ENCODE measurements at regions not wholly inside any gene's neighbourhood (a gene's known extent, or its start where the extent isn't known, plus 50 kb on each side); places are given as distances from the start of the nearest gene placed in this dataset.

DNA sequence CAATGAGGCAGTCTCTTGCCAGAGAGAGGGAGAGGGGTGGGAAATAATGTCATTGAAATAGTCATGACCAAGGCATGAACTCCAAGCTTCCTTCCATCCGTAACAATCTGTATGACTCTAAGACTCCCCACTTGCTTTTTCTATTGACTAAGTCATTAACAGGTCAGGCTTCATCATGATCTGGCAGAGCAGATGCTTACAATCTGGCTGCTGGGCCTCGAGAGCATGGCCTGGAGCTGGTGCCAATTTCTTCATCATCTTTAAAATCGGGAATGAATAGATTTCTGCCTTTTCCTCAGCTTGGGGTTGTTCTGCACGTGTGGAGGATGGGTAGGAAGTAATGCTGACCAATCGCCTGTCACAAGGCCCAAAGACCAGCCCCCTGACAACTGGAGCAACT is 280.6 kb upstream of the CLNK start:
- Histone ChIP-seq H3K27me3 (ENCODE audit: control insufficient read depth in 4 of 4, insufficient read depth in 4 of 4, low read length in 3 of 4) (no peaks in the 10 kb centered on the region), H3K36me3 (ENCODE audit: control insufficient read depth in 4 of 4, insufficient read depth in 3 of 4, low read depth in 1 of 4, low read length in 3 of 4) (no peaks in the 10 kb centered on the region), H3K9ac (ENCODE audit: low read depth in 1 of 2, low read length in 2 of 2) (no peak overlapping the region), H3K4me1 (ENCODE audit: control insufficient read depth in 4 of 4, insufficient read depth in 4 of 4, low read length in 3 of 4) (no peaks in the 10 kb centered on the region), H3K4me3 (ENCODE audit: low read depth in 1 of 3, low read length in 3 of 3) (no peak overlapping the region), H3K27ac (ENCODE audit: low read depth in 1 of 2, low read length in 2 of 2) (no peak overlapping the region), H3K9me3 (ENCODE audit: control insufficient read depth in 4 of 4, low read length in 3 of 4) (no peaks in the 10 kb centered on the region)
- 63% methylated on average over 5 of the region's 5 CpGs for WGBS
- TF ChIP-seq FOXA1 (IDR thresholded peaks at IDR 0.05) = no peak
- no peak for TF ChIP-seq TAF1 (conservative IDR thresholded peaks at IDR 0.05)
- DNase-seq (ENCODE audit: low spot score) = no peak

DNA sequence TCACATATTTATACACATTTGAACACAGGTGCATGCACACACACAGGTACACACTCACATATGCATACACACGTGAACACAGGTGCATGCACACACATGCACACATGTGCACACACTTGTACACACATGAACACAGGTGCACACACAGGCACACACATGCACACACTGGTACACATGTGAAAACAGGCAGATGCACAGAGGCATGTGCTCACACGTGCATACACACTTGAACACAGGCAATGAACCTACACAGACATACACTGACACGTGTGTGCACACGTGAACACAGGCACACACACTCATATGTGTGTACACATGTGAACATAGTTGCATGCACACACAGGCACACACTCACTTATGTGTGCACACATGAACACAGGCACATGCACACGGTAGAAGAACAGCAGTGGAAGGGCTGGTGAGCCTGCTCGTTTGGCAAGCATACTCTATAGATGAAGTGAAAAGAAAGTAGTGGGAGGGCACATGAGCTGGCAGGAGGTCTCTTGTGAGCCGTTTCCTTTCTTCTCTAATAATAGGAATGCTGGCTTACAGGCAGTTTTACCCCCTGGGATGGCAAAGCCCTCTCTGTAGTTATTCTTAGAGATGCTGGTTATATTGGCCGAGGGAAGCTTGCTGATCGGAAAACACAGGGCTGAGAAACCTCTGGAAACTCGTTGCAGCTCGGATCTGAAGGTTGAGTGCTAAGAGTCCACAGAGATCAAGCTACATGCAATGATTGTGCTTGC is 279.6 kb upstream of the CLNK start:
- Histone ChIP-seq H3K27me3 (ENCODE audit: control insufficient read depth in 4 of 4, insufficient read depth in 4 of 4, low read length in 3 of 4) (no peaks in the 10 kb centered on the region), H3K4me3 (ENCODE audit: low read depth in 1 of 3, low read length in 3 of 3) (no peak overlapping the region), H3K27ac (ENCODE audit: low read depth in 1 of 2, low read length in 2 of 2) (no peak overlapping the region), H3K9me3 (ENCODE audit: control insufficient read depth in 4 of 4, low read length in 3 of 4) (no peaks in the 10 kb centered on the region), H3K9ac (ENCODE audit: low read depth in 1 of 2, low read length in 2 of 2) (no peak overlapping the region), H3K4me1 (ENCODE audit: control insufficient read depth in 4 of 4, insufficient read depth in 4 of 4, low read length in 3 of 4) (no peaks in the 10 kb centered on the region), H3K36me3 (ENCODE audit: control insufficient read depth in 4 of 4, insufficient read depth in 3 of 4, low read depth in 1 of 4, low read length in 3 of 4) (no peaks in the 10 kb centered on the region)
- DNase-seq (ENCODE audit: low spot score) = no peak
- TF ChIP-seq RAD21 (IDR thresholded peaks at IDR 0.05) = no peak
- TF ChIP-seq JUND (IDR thresholded peaks at IDR 0.05) = no peak
- no peak for TF ChIP-seq NR2F2 (IDR thresholded peaks at IDR 0.05)
- no peak for TF ChIP-seq GABPA (IDR thresholded peaks at IDR 0.05 in 1 of 2, conservative IDR thresholded peaks at IDR 0.05 in 1 of 2)
- no peak for TF ChIP-seq HNF4G (IDR thresholded peaks at IDR 0.05)
- TF ChIP-seq, protein P1, sequence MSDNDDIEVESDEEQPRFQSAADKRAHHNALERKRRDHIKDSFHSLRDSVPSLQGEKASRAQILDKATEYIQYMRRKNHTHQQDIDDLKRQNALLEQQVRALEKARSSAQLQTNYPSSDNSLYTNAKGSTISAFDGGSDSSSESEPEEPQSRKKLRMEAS (IDR thresholded peaks at IDR 0.05) = no peak
- TF ChIP-seq, protein P2, sequence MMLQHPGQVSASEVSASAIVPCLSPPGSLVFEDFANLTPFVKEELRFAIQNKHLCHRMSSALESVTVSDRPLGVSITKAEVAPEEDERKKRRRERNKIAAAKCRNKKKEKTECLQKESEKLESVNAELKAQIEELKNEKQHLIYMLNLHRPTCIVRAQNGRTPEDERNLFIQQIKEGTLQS (IDR thresholded peaks at IDR 0.05) = no peak
- no peak for TF ChIP-seq RXRA (IDR thresholded peaks at IDR 0.05)
- no peak for TF ChIP-seq TAF1 (conservative IDR thresholded peaks at IDR 0.05)
- TF ChIP-seq, protein P3, sequence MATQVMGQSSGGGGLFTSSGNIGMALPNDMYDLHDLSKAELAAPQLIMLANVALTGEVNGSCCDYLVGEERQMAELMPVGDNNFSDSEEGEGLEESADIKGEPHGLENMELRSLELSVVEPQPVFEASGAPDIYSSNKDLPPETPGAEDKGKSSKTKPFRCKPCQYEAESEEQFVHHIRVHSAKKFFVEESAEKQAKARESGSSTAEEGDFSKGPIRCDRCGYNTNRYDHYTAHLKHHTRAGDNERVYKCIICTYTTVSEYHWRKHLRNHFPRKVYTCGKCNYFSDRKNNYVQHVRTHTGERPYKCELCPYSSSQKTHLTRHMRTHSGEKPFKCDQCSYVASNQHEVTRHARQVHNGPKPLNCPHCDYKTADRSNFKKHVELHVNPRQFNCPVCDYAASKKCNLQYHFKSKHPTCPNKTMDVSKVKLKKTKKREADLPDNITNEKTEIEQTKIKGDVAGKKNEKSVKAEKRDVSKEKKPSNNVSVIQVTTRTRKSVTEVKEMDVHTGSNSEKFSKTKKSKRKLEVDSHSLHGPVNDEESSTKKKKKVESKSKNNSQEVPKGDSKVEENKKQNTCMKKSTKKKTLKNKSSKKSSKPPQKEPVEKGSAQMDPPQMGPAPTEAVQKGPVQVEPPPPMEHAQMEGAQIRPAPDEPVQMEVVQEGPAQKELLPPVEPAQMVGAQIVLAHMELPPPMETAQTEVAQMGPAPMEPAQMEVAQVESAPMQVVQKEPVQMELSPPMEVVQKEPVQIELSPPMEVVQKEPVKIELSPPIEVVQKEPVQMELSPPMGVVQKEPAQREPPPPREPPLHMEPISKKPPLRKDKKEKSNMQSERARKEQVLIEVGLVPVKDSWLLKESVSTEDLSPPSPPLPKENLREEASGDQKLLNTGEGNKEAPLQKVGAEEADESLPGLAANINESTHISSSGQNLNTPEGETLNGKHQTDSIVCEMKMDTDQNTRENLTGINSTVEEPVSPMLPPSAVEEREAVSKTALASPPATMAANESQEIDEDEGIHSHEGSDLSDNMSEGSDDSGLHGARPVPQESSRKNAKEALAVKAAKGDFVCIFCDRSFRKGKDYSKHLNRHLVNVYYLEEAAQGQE (IDR thresholded peaks at IDR 0.05) = no peak
- TF ChIP-seq, protein P4, sequence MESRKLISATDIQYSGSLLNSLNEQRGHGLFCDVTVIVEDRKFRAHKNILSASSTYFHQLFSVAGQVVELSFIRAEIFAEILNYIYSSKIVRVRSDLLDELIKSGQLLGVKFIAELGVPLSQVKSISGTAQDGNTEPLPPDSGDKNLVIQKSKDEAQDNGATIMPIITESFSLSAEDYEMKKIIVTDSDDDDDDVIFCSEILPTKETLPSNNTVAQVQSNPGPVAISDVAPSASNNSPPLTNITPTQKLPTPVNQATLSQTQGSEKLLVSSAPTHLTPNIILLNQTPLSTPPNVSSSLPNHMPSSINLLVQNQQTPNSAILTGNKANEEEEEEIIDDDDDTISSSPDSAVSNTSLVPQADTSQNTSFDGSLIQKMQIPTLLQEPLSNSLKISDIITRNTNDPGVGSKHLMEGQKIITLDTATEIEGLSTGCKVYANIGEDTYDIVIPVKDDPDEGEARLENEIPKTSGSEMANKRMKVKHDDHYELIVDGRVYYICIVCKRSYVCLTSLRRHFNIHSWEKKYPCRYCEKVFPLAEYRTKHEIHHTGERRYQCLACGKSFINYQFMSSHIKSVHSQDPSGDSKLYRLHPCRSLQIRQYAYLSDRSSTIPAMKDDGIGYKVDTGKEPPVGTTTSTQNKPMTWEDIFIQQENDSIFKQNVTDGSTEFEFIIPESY (IDR thresholded peaks at IDR 0.05) = no peak
- TF ChIP-seq, protein P5, sequence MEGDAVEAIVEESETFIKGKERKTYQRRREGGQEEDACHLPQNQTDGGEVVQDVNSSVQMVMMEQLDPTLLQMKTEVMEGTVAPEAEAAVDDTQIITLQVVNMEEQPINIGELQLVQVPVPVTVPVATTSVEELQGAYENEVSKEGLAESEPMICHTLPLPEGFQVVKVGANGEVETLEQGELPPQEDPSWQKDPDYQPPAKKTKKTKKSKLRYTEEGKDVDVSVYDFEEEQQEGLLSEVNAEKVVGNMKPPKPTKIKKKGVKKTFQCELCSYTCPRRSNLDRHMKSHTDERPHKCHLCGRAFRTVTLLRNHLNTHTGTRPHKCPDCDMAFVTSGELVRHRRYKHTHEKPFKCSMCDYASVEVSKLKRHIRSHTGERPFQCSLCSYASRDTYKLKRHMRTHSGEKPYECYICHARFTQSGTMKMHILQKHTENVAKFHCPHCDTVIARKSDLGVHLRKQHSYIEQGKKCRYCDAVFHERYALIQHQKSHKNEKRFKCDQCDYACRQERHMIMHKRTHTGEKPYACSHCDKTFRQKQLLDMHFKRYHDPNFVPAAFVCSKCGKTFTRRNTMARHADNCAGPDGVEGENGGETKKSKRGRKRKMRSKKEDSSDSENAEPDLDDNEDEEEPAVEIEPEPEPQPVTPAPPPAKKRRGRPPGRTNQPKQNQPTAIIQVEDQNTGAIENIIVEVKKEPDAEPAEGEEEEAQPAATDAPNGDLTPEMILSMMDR (IDR thresholded peaks at IDR 0.05; ENCODE audit: low read depth, low read length, missing input control) = no peak
- TF ChIP-seq HNF4A (conservative IDR thresholded peaks at IDR 0.05) = no peak
- no peak for TF ChIP-seq EGR1 (IDR thresholded peaks at IDR 0.05; ENCODE audit: low read depth in 2 of 2)
- 68% methylated on average over 11 of the region's 11 CpGs for WGBS

Data from liver (tissue), 8 donors.